Ishikawa (cell line): ENCODE measurements at regions not wholly inside any gene's neighbourhood (a gene's known extent, or its start where the extent isn't known, plus 50 kb on each side); places are given as distances from the start of the nearest gene placed in this dataset.

Experiments used
- CEBPB ChIP-seq: IDR thresholded peaks from 2 replicates; pipeline ENCODE4 v1.6.1; 2012
- CREB1 ChIP-seq: IDR thresholded peaks from 2 replicates; pipeline ENCODE4 v1.6.1; 2012; ENCODE audit warnings: low read depth
- EGR1 ChIP-seq: IDR thresholded peaks from 2 replicates; pipeline ENCODE4 v1.6.1; 2012
- EP300 ChIP-seq: IDR thresholded peaks from 2 replicates; pipeline ENCODE4 v1.6.1; 2012; ENCODE audit warnings: borderline replicate concordance
- FOXM1 ChIP-seq: IDR thresholded peaks from 2 replicates; pipeline ENCODE4 v1.6.1; 2012; ENCODE audit warnings: low read depth, borderline replicate concordance
- MAX ChIP-seq: IDR thresholded peaks from 2 replicates; pipeline ENCODE4 v1.6.1; 2012
- NFIC ChIP-seq: IDR thresholded peaks from 2 replicates; pipeline ENCODE4 v1.6.1; 2012
- RAD21 ChIP-seq: IDR thresholded peaks from 2 replicates; pipeline ENCODE4 v1.6.1; 2012; ENCODE audit warnings: low read depth
- REST ChIP-seq: IDR thresholded peaks from 2 replicates; pipeline ENCODE4 v1.6.1; 2012; ENCODE audit warnings: low read depth, mild to moderate bottlenecking
- TAF1 ChIP-seq: IDR thresholded peaks from 2 replicates; pipeline ENCODE4 v1.6.1; 2012; ENCODE audit warnings: low read depth, mild to moderate bottlenecking
- TCF12 ChIP-seq: IDR thresholded peaks from 2 replicates; pipeline ENCODE4 v1.6.1; 2012; ENCODE audit warnings: low read depth
- TEAD4 ChIP-seq: IDR thresholded peaks from 2 replicates; pipeline ENCODE4 v1.6.1; 2012
- USF1 ChIP-seq: IDR thresholded peaks from 2 replicates; pipeline ENCODE4 v1.6.1; 2012
- YY1 ChIP-seq: IDR thresholded peaks from 2 replicates; pipeline ENCODE4 v1.6.1; 2012; ENCODE audit warnings: low read depth
- ZBTB7A ChIP-seq: IDR thresholded peaks from 2 replicates; pipeline ENCODE4 v1.6.1; 2012; ENCODE audit warnings: low read depth

- TF ChIP-seq CREB1 (no peak), YY1 (no peak)
These were observed 361.0 kb downstream of the KLF12 start for GRCh38 chr13:73773168-73773549.

GRCh38 chr13:73772449-73773167, 361.6 kb downstream of the KLF12 start:
- TF ChIP-seq ZBTB7A (no peak), CREB1 (no peak), CEBPB (no peak), USF1 (no peak), TEAD4 (no peak), TAF1 (no peak), EGR1 (no peak), EP300 (no peak), FOXM1 (no peak), NFIC (no peak), YY1 (no peak)

- TF ChIP-seq FOXM1 (no peak), TCF12 (no peak), EP300 (no peak), ZBTB7A (no peak), RAD21 (no peak; the same call in 1 of the 2 replicates), USF1 (no peak), REST (no peak), NFIC (no peak), CEBPB (no peak), MAX (no peak), TEAD4 (no peak), YY1 (no peak)
These were observed 366.4 kb downstream of the KLF12 start for GRCh38 chr13:73767747-73768315.

- TF ChIP-seq EP300: no peak
- TF ChIP-seq TEAD4: no peak
- no peak for TF ChIP-seq CREB1
- TF ChIP-seq YY1: no peak
- no peak for TF ChIP-seq CEBPB
- TF ChIP-seq TAF1: no peak
- TF ChIP-seq FOXM1: no peak
- TF ChIP-seq RAD21: no peak
- TF ChIP-seq NFIC: no peak
- no peak for TF ChIP-seq TCF12
- no peak for TF ChIP-seq MAX
- TF ChIP-seq EGR1: no peak
- TF ChIP-seq REST: no peak
These were observed 366.9 kb downstream of the KLF12 start for GRCh38 chr13:73767191-73767741.

- TF ChIP-seq NFIC: peak; percentile 63
- TF ChIP-seq USF1: no peak
- TF ChIP-seq YY1: peak; percentile 47; the same call in 1 of the 2 replicates
- TF ChIP-seq CREB1: no peak
- TF ChIP-seq ZBTB7A: 0 out of 2 replicates have a peak, but pooled peaks have one; percentile 38
- peak; percentile 40; the same call in 1 of the 2 replicates for TF ChIP-seq TCF12
- no peak for TF ChIP-seq TAF1
These were observed 368.4 kb downstream of the KLF12 start for GRCh38 chr13:73765651-73766384.
